ENCODE measurements at regions not wholly inside any gene's neighbourhood (a gene's known extent, or its start where the extent isn't known, plus 50 kb on each side); places are given as distances from the start of the nearest gene placed in this dataset.

GRCh38 chr14:106228541-106229158, 702.3 kb downstream of the TMEM121 start:
- TF ChIP-seq, protein P1, sequence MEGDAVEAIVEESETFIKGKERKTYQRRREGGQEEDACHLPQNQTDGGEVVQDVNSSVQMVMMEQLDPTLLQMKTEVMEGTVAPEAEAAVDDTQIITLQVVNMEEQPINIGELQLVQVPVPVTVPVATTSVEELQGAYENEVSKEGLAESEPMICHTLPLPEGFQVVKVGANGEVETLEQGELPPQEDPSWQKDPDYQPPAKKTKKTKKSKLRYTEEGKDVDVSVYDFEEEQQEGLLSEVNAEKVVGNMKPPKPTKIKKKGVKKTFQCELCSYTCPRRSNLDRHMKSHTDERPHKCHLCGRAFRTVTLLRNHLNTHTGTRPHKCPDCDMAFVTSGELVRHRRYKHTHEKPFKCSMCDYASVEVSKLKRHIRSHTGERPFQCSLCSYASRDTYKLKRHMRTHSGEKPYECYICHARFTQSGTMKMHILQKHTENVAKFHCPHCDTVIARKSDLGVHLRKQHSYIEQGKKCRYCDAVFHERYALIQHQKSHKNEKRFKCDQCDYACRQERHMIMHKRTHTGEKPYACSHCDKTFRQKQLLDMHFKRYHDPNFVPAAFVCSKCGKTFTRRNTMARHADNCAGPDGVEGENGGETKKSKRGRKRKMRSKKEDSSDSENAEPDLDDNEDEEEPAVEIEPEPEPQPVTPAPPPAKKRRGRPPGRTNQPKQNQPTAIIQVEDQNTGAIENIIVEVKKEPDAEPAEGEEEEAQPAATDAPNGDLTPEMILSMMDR (IDR thresholded peaks at IDR 0.05; ENCODE audit: insufficient read depth, low read depth, low read length): no peak
- no peak for TF ChIP-seq EZH2 (IDR thresholded peaks at IDR 0.05; ENCODE audit: insufficient read depth, low read length)
